ENCODE measurements at regions not wholly inside any gene's neighbourhood (a gene's known extent, or its start where the extent isn't known, plus 50 kb on each side); places are given as distances from the start of the nearest gene placed in this dataset.
A peak's percentile ranks its signal among the peaks of the same experiment; 100 is the strongest.

GRCh38 chr1:60149251-60149650, 75.7 kb upstream of the C1orf87 start:
- peak; percentile 18 to 68 for DNase-seq

GRCh38 chr1:60146884-60147283, 73.3 kb upstream of the C1orf87 start:
- DNase-seq, result peak in 1 of 2 experiments; percentile 19

- DNase-seq, result no peak
Observed at GRCh38 chr1:60145771-60146170, 72.2 kb upstream of the C1orf87 start.

- no peak for DNase-seq
Observed at GRCh38 chr1:60141743-60142142, 68.2 kb upstream of the C1orf87 start.

- no peak for DNase-seq
Observed at GRCh38 chr1:60141276-60141675, 67.7 kb upstream of the C1orf87 start.

- DNase-seq, result no peak
Observed at GRCh38 chr1:60137406-60137805, 63.8 kb upstream of the C1orf87 start.

- no peak for DNase-seq
Observed at GRCh38 chr1:60136395-60136794, 62.8 kb upstream of the C1orf87 start.

GRCh38 chr1:60134716-60135115, 61.1 kb upstream of the C1orf87 start:
- DNase-seq, result no peak

GRCh38 chr1:60133848-60134247, 60.3 kb upstream of the C1orf87 start:
- no peak for DNase-seq

GRCh38 chr1:60133000-60133673, 59.6 kb upstream of the C1orf87 start:
- no peak for DNase-seq

GRCh38 chr1:60132108-60132507, 58.5 kb upstream of the C1orf87 start:
- no peak for DNase-seq

- no peak for DNase-seq
Observed at GRCh38 chr1:60130703-60131102, 57.1 kb upstream of the C1orf87 start.

- DNase-seq, result peak in 1 of 2 experiments; percentile 34
Observed at GRCh38 chr1:60129911-60130310, 56.3 kb upstream of the C1orf87 start.

GRCh38 chr1:60126723-60127122, 53.2 kb upstream of the C1orf87 start:
- DNase-seq, result no peak
